H1 (cell line): ENCODE measurements at regions not wholly inside any gene's neighbourhood (a gene's known extent, or its start where the extent isn't known, plus 50 kb on each side); places are given as distances from the start of the nearest gene placed in this dataset.

Source experiments
- CTCF ChIA-PET: fragments of 300-600 bp; sonication (Branson Sonifier 250); formaldehyde crosslinking; loops from one replicate; lab custom pipeline; 2021; ENCODE audit not compliant: partially characterized antibody; lab: Charles Lee
- POLR2A ChIA-PET: fragments of 300-600 bp; sonication (Branson Sonifier 250); formaldehyde crosslinking; loops from one replicate; lab custom pipeline; 2021; ENCODE audit warnings: inconsistent platforms; ENCODE audit not compliant: partially characterized antibody; lab: Charles Lee
- DNase-seq, 2 experiments: peaks; one replicate each; pipeline versions ENCODE4 v3.0.0 to v3.0.0-alpha.2; 2010 to 2022; ENCODE audit warnings: low spot score in 2 of 2, low read depth in 1 of 2, mixed read lengths in 1 of 2
- FAIRE-seq: peaks from 2 replicates; lab custom pipeline; 2011; peaks lifted over from hg19 to GRCh38; lab: Jason Lieb, UNC
- H2AFZ ChIP-seq: 2 replicates; pipeline ENCODE4 v1.8.1; 2012; ENCODE audit warnings: low read length, inconsistent platforms
- H2AK5ac ChIP-seq: 2 replicates; pipeline ENCODE4 v1.6.1; 2013; ENCODE audit warnings: low read depth, low read length
- H2BK120ac ChIP-seq: replicated peaks from 2 replicates; pipeline ENCODE3; 2013; ENCODE audit warnings: low read depth, low read length, inconsistent platforms
- H2BK12ac ChIP-seq: 2 replicates; pipeline ENCODE4 v1.6.1; 2013; ENCODE audit warnings: low read depth, low read length
- H2BK15ac ChIP-seq: 2 replicates; pipeline ENCODE4 v1.6.1; 2013; ENCODE audit warnings: low read length
- H2BK20ac ChIP-seq: 2 replicates; pipeline ENCODE4 v1.6.1; 2013; ENCODE audit warnings: low read length
- H2BK5ac ChIP-seq: 2 replicates; pipeline ENCODE4 v1.6.1; 2013; ENCODE audit warnings: low read depth, low read length
- H3K14ac ChIP-seq: 2 replicates; pipeline ENCODE4 v1.6.1; 2013; ENCODE audit warnings: inconsistent platforms; ENCODE audit not compliant: insufficient read length
- H3K18ac ChIP-seq: 2 replicates; pipeline ENCODE4 v1.6.1; 2013; ENCODE audit warnings: low read length; ENCODE audit errors: extremely low read depth
- H3K23ac ChIP-seq: 2 replicates; pipeline ENCODE4 v1.6.1; 2013; ENCODE audit warnings: inconsistent platforms; ENCODE audit not compliant: insufficient read length
- H3K23me2 ChIP-seq: 2 replicates; pipeline ENCODE4 v1.6.1; 2013; ENCODE audit warnings: low read depth, low read length
- H3K27ac ChIP-seq: 2 replicates; pipeline ENCODE4 v1.6.1; 2011; ENCODE audit warnings: low read depth, low read length, inconsistent platforms
- H3K27me3 ChIP-seq, 4 experiments: replicated peaks in 1 of 4; 1 replicate in 1 of 4; 2 replicates in 3 of 4; pipeline versions ENCODE4 v1.6.1 to v1.8.1; 2011 to 2013; ENCODE audit warnings: low read length in 3 of 4, mild to moderate bottlenecking in 3 of 4, inconsistent platforms in 2 of 4, mixed read lengths in 2 of 4, moderate library complexity in 1 of 4; ENCODE audit not compliant: control insufficient read depth in 3 of 4, insufficient read depth in 3 of 4; ENCODE audit errors: extremely low read depth in 1 of 4
- H3K36me3 ChIP-seq, 4 experiments: 2 replicates each; pipeline versions ENCODE4 v1.6.1 to v1.8.1; 2011 to 2013; ENCODE audit warnings: mild to moderate bottlenecking in 4 of 4, low read length in 3 of 4, moderate library complexity in 2 of 4, control low read depth in 1 of 4, inconsistent platforms in 1 of 4; ENCODE audit not compliant: insufficient read depth in 4 of 4, control insufficient read depth in 2 of 4
- H3K4ac ChIP-seq: replicated peaks from 2 replicates; pipeline ENCODE3; 2013; ENCODE audit warnings: low read length, low read depth, mixed read lengths, inconsistent platforms; ENCODE audit not compliant: insufficient read length
- H3K4me1 ChIP-seq, 4 experiments: replicated peaks in 1 of 4; 1 replicate in 1 of 4; 2 replicates in 3 of 4; pipeline versions ENCODE4 v1.6.1 to v1.8.1; 2011 to 2013; ENCODE audit warnings: low read length in 3 of 4, inconsistent platforms in 2 of 4, mixed read lengths in 1 of 4; ENCODE audit not compliant: insufficient read depth in 4 of 4, control insufficient read depth in 3 of 4
- H3K4me2 ChIP-seq, 2 experiments: 2 replicates each; pipeline versions ENCODE4 v1.6.1 to v1.8.1; 2011 to 2013; ENCODE audit warnings: low read depth in 2 of 2, low read length in 2 of 2, control low read depth in 1 of 2, inconsistent platforms in 1 of 2, mild to moderate bottlenecking in 1 of 2; ENCODE audit not compliant: insufficient read depth in 1 of 2
- H3K4me3 ChIP-seq, 4 experiments: fragments of 200-600, 300-600 bp in 1 of 4; sonication (generic), shearing (Covaris generic), sonication (Bioruptor Twin) in 1 of 4; 2 replicates each; pipeline versions ENCODE4 v1.5.1 to v1.8.1; 2011 to 2016; ENCODE audit warnings: low read length in 4 of 4, low read depth in 3 of 4, control low read depth in 2 of 4, inconsistent platforms in 2 of 4, mild to moderate bottlenecking in 2 of 4, mixed read lengths in 1 of 4, moderate library complexity in 1 of 4; ENCODE audit not compliant: insufficient read depth in 2 of 4; ENCODE audit errors: extremely low read depth in 1 of 4
- H3K56ac ChIP-seq: replicated peaks from 2 replicates; pipeline ENCODE3; 2013; ENCODE audit warnings: low read depth, mild to moderate bottlenecking, mixed read lengths, low read length, inconsistent platforms; ENCODE audit not compliant: insufficient read length
- H3K79me1 ChIP-seq: 2 replicates; pipeline ENCODE4 v1.6.1; 2013; ENCODE audit warnings: low read depth, low read length, control low read depth
- H3K79me2 ChIP-seq, 2 experiments: 2 replicates each; pipeline versions ENCODE4 v1.6.1 to v1.8.1; 2012 to 2013; ENCODE audit warnings: low read length in 2 of 2, mild to moderate bottlenecking in 2 of 2, inconsistent platforms in 1 of 2; ENCODE audit not compliant: insufficient read depth in 2 of 2, control insufficient read depth in 1 of 2
- H3K9ac ChIP-seq, 4 experiments: replicated peaks in 1 of 4; 1 replicate in 1 of 4; 2 replicates in 3 of 4; pipeline versions ENCODE4 v1.6.1 to v1.8.1; 2011 to 2013; ENCODE audit warnings: low read depth in 3 of 4, low read length in 3 of 4, control low read depth in 2 of 4, mild to moderate bottlenecking in 2 of 4, moderate library complexity in 2 of 4, inconsistent platforms in 1 of 4; ENCODE audit errors: extremely low read depth in 1 of 4
- H3K9me3 ChIP-seq, 2 experiments: 2 replicates each; pipeline versions ENCODE4 v1.6.1 to v1.8.1; 2012 to 2013; ENCODE audit warnings: mild to moderate bottlenecking in 2 of 2, moderate library complexity in 2 of 2, control low read depth in 1 of 2, inconsistent platforms in 1 of 2, low read depth in 1 of 2, low read length in 1 of 2, mixed read lengths in 1 of 2; ENCODE audit not compliant: insufficient read depth in 2 of 2
- H4K20me1 ChIP-seq, 2 experiments: replicated peaks in 1 of 2; 2 replicates each; pipeline versions ENCODE3 to v1.8.1; 2011 to 2013; ENCODE audit warnings: inconsistent platforms in 2 of 2, low read length in 2 of 2, mild to moderate bottlenecking in 1 of 2; ENCODE audit not compliant: insufficient read depth in 2 of 2, control insufficient read depth in 1 of 2
- H4K5ac ChIP-seq: 2 replicates; pipeline ENCODE4 v1.6.1; 2013; ENCODE audit warnings: low read length, low read depth, mixed read lengths, inconsistent platforms; ENCODE audit not compliant: insufficient read length
- H4K8ac ChIP-seq: 2 replicates; pipeline ENCODE4 v1.8.0; 2013; ENCODE audit warnings: mild to moderate bottlenecking, moderate library complexity, low read length, inconsistent platforms; ENCODE audit not compliant: insufficient read depth; ENCODE audit errors: extremely low read depth
- H4K91ac ChIP-seq: replicated peaks from 2 replicates; pipeline ENCODE3; 2013; ENCODE audit warnings: low read length, mixed read lengths, inconsistent platforms; ENCODE audit not compliant: insufficient read length
- BCL11A ChIP-seq, 2 experiments: IDR thresholded peaks; one replicate each; pipeline ENCODE4 v1.6.1; 2011; ENCODE audit warnings: low read depth in 2 of 2, low read length in 2 of 2, mild to moderate bottlenecking in 2 of 2
- CHD2 ChIP-seq: IDR thresholded peaks from 2 replicates; pipeline ENCODE4 v1.6.1; 2012; ENCODE audit warnings: low read length, improper control_type of control experiment
- CTCF ChIP-seq, 3 experiments: IDR thresholded peaks; 1 replicate in 2 of 3; 2 replicates in 1 of 3; pipeline versions ENCODE4 v1.5.1 to v1.6.1; 2011; ENCODE audit warnings: low read length in 3 of 3, mild to moderate bottlenecking in 3 of 3, inconsistent platforms in 2 of 3, low read depth in 1 of 3, moderate library complexity in 1 of 3; ENCODE audit not compliant: insufficient read depth in 1 of 3; ENCODE audit errors: control extremely low read depth in 1 of 3
- HDAC6 ChIP-seq: IDR thresholded peaks from one replicate; pipeline ENCODE4 v1.7.1; 2012; ENCODE audit warnings: low read depth, mild to moderate bottlenecking, inconsistent platforms, low read length, moderate library complexity
- RAD21 ChIP-seq, 2 experiments: IDR thresholded peaks in 1 of 2; conservative IDR thresholded peaks in 1 of 2; 2 replicates each; pipeline ENCODE4 v1.6.1; 2011; ENCODE audit warnings: low read depth in 2 of 2, low read length in 2 of 2, improper control_type of control experiment in 1 of 2, inconsistent platforms in 1 of 2, mild to moderate bottlenecking in 1 of 2, moderate library complexity in 1 of 2
- RNF2 ChIP-seq: fragments of 200-900, 300-1000 bp; sonication (generic); IDR thresholded peaks from 2 replicates; pipeline ENCODE4 v1.7.1; 2016; ENCODE audit warnings: borderline replicate concordance, low read depth, mild to moderate bottlenecking, antibody characterized with exemption, low read length; ENCODE audit not compliant: poor library complexity, severe bottlenecking; ENCODE audit errors: missing control alignments
- TEAD4 ChIP-seq: IDR thresholded peaks from 2 replicates; pipeline ENCODE4 v1.6.1; 2012; ENCODE audit warnings: low read depth, low read length, inconsistent platforms, mixed read lengths
- YY1 ChIP-seq: IDR thresholded peaks from 2 replicates; pipeline ENCODE4 v1.6.1; 2011; ENCODE audit warnings: low read depth, mild to moderate bottlenecking, low read length

DNA sequence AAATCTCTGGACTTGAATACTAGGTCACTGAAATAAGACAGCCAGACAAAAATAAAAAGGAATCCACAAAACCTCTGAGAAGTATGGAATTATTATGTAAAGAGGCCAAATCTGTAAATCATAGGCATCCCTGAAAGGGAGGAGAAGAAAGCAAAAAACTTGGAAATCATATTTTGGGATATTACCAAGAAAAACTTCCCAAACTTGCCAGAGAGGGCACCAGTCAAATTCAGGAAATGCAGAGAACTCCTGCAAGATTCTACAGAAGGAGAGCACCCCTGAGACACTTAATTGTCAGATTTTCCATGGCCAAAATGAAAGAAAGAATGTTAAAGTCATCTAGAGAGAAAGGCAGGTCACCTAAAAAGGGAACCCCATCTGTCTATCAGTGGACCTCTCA is 862.3 kb upstream of the PRMT6 start:
- Histone ChIP-seq H3K36me3 (no peaks in the 10 kb centered on the region), H3K79me2 (no peaks in the 10 kb centered on the region), H3K4me3 (no peak overlapping the region), H3K56ac (no peak overlapping the region), H4K91ac (no peak overlapping the region), H3K27me3 (no peaks in the 10 kb centered on the region), H3K4me1 (no peaks in the 10 kb centered on the region), H3K79me1 (no peaks in the 10 kb centered on the region), H2BK12ac (no peak overlapping the region), H4K8ac (no peak overlapping the region), H2BK20ac (no peak overlapping the region), H3K4ac (no peak overlapping the region), H3K14ac (no peak overlapping the region), H2BK5ac (no peak overlapping the region), H2AFZ (no peak overlapping the region), H3K23me2 (no peaks in the 10 kb centered on the region), H2BK120ac (no peak overlapping the region), H3K18ac (no peak overlapping the region), H3K27ac (no peak overlapping the region), H2AK5ac (no peak overlapping the region), H3K23ac (no peak overlapping the region), H3K4me2 (no peak overlapping the region), H4K20me1 (no peaks in the 10 kb centered on the region), H3K9ac (no peak overlapping the region), H4K5ac (no peak overlapping the region), H2BK15ac (no peak overlapping the region), H3K9me3 (no peaks in the 10 kb centered on the region)
- CTCF ChIA-PET, result interaction anchor here (0.8 kb wide), 1 partner anchor 9 kb away, joined by 3 read pairs; no protein-coding TSS in a partner anchor
- no peak for DNase-seq
- POLR2A ChIA-PET, result no interaction called here
- TF ChIP-seq TEAD4 (no peak), CTCF (IDR thresholded peaks at IDR 0.05; ENCODE audit: control extremely low read depth in 1 of 3, insufficient read depth in 1 of 3, low read depth in 1 of 3, low read length in 3 of 3) (peak in 1 of 3 experiments; percentile 40; a peak in 2 of 4 replicates), RNF2 (no peak), CHD2 (no peak), YY1 (no peak), BCL11A (IDR thresholded peaks at IDR 0.05; ENCODE audit: low read depth in 2 of 2, low read length in 2 of 2) (no peak), HDAC6 (no peak), RAD21 (IDR thresholded peaks at IDR 0.05 in 1 of 2, conservative IDR thresholded peaks at IDR 0.05 in 1 of 2; ENCODE audit: low read depth in 2 of 2, low read length in 2 of 2) (peak; percentile 21 to 27; a peak in 2 of 4 replicates)
- no peak for FAIRE-seq
